Stimulated activated CD8-positive, alpha-beta memory T cell treated with anti-CD3 and anti-CD28 coated beads, Interleukin-7, amount 100 ng/mL, for 1 hour (primary cell): ENCODE measurements at regions not wholly inside any gene's neighbourhood (a gene's known extent, or its start where the extent isn't known, plus 50 kb on each side); places are given as distances from the start of the nearest gene placed in this dataset.
"Not testable (repeated sequence)": the region's sequence is repeated elsewhere in the genome, so short reads cannot be mapped to it uniquely, and the experiment has no call there.

Experiments used
- DNase-seq, 2 donors: peaks; one replicate each; pipeline ENCODE4 v3.0.0-alpha.2; 2020; ENCODE audit warnings: low read depth in 2 of 2

DNA sequence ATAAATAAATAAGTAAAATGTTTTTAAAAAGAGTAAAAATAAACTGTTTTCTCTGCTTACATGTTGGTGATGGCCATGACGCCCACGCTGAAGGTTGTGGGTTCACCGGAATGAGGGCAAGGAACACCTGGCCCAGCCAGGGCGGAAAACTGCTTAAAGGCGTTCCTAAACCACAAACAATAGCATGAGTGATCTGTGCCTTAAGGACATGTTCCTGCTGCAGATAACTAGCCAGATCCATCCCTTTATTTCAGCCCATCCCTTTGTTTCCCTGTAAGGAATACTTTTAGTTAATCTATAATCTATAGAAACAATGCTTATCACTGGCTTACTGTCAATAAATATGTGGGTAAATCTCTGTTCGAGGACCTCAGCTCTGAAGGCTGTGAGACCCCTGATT, 63.3 kb upstream of the CEP78 start:
- DNase-seq, result not testable (repeated sequence)

- DNase-seq, result no peak
These were observed 64.2 kb upstream of the CEP78 start for GRCh38 chr9:78171651-78172050.

DNA sequence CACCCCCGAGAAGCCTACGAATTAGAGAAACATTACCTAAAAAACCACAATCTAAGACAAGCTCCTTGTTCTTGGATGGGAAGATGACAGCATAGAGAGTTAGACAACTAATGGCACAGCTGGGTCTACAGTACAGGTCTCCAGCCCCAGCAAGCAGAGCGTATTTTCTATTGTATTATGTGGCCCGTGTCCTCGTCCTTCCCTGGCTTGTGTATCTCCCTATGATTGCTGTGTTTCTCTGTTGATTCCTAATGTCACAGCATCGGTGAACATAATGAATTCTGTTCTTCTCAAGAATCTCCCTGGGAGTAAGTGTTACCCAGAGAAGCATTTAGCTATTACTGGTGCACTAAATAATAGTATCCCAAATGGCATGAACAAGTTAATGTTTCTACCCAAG, 66.8 kb upstream of the CEP78 start:
- DNase-seq, result no peak

- no peak for DNase-seq
These were observed 68.5 kb upstream of the CEP78 start for GRCh38 chr9:78167356-78167755.

DNA sequence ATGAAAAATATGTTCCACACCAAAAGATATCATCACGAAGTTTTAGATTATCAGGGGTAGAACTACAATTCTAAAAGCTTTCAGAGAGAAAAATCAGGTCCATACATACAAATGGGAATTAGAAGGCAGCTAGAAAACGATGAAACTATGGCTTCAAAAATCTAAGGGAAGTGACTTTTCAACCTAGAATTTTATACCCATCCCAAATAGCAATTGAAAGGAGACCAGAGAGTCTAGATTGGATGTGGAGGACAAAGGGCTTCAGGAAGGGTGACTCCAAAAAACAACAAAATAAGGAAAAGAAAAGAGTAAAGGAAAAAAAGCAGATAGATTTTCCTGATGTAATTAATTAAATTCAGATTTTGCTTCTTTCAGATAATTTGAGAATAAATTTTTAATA, 72.0 kb upstream of the CEP78 start:
- no peak for DNase-seq

DNA sequence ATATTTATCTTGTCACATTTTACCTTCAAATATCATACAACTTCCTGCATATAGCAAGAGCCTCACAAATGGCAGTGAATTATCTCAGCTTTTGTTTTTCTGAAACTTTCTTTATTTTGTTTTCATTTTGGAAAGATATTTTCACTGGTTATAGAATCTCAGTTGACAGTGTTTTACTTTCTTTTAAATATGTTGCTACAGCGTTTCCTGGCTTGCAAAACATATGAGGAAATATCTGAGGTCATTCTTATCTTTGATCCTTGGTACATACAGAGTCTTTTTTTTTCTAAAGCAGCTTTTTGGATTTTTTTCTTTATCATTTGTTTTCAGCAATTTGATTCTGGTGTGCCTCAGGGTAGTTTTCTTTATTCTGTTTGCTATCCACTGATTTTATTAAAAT, 77.6 kb upstream of the CEP78 start:
- DNase-seq, result no peak

DNA sequence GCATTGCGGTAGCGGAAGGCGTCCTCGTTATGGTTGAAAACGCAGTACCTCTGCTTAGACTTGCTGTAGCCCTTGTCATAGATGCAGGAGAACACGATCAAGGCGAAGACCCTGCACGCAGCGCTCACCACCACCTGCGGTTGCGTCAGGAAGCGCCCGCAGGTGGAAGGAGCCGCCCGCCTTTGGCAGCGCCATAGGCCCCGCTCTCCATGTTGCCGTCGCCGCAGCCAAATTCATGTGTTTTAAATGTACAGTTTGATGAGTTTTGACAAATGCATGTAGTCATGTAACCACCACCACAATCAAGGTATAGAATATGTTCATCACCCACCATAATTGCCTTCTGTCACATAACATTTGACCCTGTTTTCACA, 84.9 kb upstream of the CEP78 start:
- DNase-seq, result no peak

- DNase-seq, result no peak
These were observed 85.4 kb upstream of the CEP78 start for GRCh38 chr9:78150312-78150982.

- no peak for DNase-seq
These were observed 86.1 kb upstream of the CEP78 start for GRCh38 chr9:78149702-78150291.

DNA sequence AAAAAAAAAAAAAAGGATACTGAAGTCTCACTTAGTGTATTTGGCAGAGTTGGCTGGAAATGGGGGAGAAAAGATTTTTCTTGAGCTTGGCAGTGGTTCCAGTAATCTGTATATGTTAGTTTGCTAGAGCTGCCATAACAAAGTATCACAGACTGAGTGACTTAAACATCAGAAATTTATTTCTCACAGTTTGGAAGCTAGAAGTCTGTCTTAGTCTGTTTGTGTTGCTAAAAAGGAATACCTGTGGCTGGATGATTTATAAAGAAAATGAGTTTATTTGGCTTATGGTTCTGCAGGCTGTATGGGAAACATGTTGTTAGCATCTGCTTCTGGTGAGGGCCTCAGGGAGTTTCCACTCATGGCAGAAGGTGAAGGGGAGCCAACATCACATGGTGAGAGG, 89.6 kb upstream of the CEP78 start:
- DNase-seq, result no peak

DNA sequence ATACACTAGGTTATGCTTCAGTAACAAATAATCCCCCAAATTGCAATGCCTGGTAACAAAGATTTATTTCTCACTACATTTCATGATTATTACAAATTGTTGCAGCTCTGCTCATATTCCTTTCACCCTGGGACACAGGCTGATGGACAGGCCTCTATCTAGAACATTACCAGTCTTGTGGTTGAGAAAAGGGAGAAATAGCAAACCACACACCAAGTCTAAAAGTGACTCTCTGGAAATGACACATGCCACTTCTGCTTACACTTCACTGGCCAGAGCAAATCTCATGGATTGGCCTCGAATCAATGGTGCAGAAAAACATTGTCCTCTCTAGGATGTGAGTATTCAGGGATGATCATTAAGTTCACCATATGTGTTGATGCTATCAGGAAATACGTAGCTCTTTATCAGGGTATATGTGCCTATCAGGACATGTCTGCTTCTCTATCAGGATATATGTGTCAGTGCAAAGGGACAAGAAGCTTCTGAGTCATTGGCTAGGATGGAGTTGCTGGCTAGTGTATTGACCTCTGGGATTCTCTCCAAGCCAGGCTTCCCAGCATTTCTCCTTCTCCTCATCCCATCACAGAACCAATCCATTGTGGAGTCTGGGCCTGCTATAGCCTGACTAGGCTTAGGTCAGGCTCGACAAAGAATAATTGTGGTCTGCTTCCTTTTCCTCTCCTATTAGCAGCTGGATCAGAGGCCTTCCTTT, 91.1 kb upstream of the CEP78 start:
- DNase-seq, result no peak

- no peak for DNase-seq
These were observed 91.9 kb upstream of the CEP78 start for GRCh38 chr9:78144008-78144381.

- DNase-seq, result no peak
These were observed 92.4 kb upstream of the CEP78 start for GRCh38 chr9:78143281-78144007.

DNA sequence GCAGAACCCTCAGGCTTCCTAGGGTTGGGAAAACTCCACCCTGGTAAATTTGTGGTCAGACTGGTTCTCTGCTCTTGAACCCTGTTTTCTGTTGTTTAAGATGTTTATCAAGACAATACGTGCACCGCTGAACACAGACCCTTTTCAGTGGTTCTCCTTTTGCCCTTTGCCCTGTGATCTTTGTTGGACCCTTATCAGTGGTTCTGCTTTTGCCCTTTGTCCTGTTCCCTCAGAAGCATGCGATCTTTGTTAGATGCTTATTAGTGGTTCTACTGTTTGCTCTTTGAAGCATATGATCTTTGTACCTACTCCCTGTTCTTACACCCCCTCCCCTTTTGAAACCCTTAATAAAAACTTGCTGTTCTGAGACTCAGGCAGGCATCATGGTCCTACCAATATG, 93.6 kb upstream of the CEP78 start:
- not testable (repeated sequence) for DNase-seq

GRCh38 chr9:78133751-78134150, 102.1 kb upstream of the CEP78 start:
- DNase-seq, result no peak

- no peak for DNase-seq
These were observed 101.1 kb upstream of the GNAQ start for GRCh38 chr9:78132701-78133058.

DNA sequence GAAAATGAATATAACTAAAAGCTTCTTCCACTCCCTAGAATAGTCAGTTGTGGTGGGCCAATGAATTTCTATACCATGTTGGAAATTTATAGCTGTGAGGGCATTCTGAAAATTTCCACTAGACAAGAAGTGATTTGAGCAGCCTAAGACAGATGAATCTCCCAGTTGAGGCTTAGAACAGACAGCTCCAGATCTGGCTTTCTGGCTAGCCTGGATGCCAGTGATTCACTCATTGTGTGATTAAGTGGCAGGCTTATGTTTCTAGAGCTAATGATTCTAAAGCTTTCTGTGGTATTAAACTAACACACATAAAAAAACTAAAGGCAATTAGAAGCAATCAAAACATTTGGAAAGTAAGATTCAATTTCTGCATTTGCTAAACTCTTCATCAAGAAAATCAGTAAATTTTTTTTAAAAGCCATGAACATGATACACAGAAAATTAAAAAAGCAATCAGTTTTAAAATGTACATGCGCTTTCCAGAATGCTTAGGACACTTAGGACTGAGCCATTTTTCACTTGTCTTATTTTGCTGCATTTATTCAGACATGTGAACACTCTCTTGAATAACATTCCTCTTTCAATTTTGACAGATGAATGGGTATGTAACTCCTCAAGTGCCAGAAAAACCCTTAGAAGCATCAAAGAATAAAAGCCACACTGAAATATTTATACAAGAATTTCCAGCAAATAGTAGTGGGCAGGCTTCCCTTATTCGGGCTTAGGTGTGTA, 100.5 kb upstream of the GNAQ start:
- no peak for DNase-seq

DNA sequence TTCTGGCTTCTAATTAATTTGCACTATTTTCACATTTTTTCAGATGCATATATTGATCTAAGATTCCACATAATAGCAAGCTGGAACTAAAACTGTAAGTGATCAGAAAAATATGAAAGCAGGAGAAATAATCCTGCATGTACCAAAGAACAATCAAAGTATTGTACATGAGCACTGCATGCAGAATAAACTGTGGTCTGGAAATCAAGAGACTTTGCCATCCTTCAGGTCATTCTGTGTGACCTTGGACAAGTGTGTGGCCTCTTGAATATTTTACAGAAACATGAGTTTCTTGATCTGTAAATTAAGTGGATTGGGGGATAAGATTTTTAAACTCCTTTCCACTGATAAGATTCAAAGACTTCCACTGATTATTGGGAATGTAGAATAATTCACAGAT, 99.2 kb upstream of the GNAQ start:
- no peak for DNase-seq

GRCh38 chr9:78130004-78130403, 98.4 kb upstream of the GNAQ start:
- no peak for DNase-seq

GRCh38 chr9:78127279-78128225, 95.9 kb upstream of the GNAQ start:
- no peak for DNase-seq

DNA sequence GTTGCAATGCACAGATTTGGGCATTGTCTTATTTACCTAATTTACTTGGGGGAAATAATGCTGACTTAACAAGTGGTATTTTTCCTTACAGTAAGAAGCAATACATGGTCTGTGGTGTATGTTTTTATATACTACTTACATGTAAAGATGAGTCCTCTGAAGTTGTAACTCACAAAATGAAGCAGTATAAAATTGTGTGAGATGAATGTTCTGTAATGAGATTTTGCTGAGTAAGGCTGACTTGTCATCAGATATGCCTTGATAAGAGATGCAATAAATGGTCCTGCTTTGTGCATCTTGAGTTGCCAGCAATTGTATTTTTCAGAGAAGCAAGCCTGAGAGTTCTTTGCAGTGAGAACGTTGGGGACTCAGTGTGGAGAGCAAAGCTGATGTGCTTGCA, 92.2 kb upstream of the GNAQ start:
- no peak for DNase-seq
